PFSK-1 (cell line): ENCODE measurements at regions not wholly inside any gene's neighbourhood (a gene's known extent, or its start where the extent isn't known, plus 50 kb on each side); places are given as distances from the start of the nearest gene placed in this dataset.

Source experiments
- TAF1 ChIP-seq: IDR thresholded peaks from 2 replicates; pipeline ENCODE4 v1.6.1; 2012; ENCODE audit warnings: low read length, control low read depth, borderline replicate concordance; ENCODE audit not compliant: insufficient read depth
- TF ChIP-seq, protein P1 (sequence below), 2 experiments: IDR thresholded peaks; 2 replicates each; pipeline versions ENCODE4 v1.6.1 to v1.8.0; 2011 to 2012; ENCODE audit warnings: low read depth in 2 of 2, low read length in 2 of 2, control low read depth in 1 of 2, inconsistent platforms in 1 of 2, mild to moderate bottlenecking in 1 of 2, moderate library complexity in 1 of 2; ENCODE audit not compliant: insufficient read depth in 1 of 2

GRCh38 chr13:104984296-104984818 is 1551.1 kb downstream of the EFNB2 start:
- TF ChIP-seq TAF1, result no peak
- TF ChIP-seq, protein P1, sequence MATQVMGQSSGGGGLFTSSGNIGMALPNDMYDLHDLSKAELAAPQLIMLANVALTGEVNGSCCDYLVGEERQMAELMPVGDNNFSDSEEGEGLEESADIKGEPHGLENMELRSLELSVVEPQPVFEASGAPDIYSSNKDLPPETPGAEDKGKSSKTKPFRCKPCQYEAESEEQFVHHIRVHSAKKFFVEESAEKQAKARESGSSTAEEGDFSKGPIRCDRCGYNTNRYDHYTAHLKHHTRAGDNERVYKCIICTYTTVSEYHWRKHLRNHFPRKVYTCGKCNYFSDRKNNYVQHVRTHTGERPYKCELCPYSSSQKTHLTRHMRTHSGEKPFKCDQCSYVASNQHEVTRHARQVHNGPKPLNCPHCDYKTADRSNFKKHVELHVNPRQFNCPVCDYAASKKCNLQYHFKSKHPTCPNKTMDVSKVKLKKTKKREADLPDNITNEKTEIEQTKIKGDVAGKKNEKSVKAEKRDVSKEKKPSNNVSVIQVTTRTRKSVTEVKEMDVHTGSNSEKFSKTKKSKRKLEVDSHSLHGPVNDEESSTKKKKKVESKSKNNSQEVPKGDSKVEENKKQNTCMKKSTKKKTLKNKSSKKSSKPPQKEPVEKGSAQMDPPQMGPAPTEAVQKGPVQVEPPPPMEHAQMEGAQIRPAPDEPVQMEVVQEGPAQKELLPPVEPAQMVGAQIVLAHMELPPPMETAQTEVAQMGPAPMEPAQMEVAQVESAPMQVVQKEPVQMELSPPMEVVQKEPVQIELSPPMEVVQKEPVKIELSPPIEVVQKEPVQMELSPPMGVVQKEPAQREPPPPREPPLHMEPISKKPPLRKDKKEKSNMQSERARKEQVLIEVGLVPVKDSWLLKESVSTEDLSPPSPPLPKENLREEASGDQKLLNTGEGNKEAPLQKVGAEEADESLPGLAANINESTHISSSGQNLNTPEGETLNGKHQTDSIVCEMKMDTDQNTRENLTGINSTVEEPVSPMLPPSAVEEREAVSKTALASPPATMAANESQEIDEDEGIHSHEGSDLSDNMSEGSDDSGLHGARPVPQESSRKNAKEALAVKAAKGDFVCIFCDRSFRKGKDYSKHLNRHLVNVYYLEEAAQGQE (IDR thresholded peaks at IDR 0.05; ENCODE audit: insufficient read depth in 1 of 2, low read depth in 2 of 2, low read length in 2 of 2), result no peak
